ENCODE measurements at regions not wholly inside any gene's neighbourhood (a gene's known extent, or its start where the extent isn't known, plus 50 kb on each side); places are given as distances from the start of the nearest gene placed in this dataset.

GRCh38 chr2:105660489-105660888 is 84.2 kb upstream of the NCK2 start:
- TF ChIP-seq CTCF (IDR thresholded peaks at IDR 0.05; ENCODE audit: low read depth, low read length) (no peak), POLR2A (IDR thresholded peaks at IDR 0.05; ENCODE audit: extremely low read depth, insufficient read length) (no peak), MYC (IDR thresholded peaks at IDR 0.05; ENCODE audit: low read depth, low read length) (no peak), MAX (IDR thresholded peaks at IDR 0.05; ENCODE audit: low read depth, low read length) (no peak)

Measured in NB4 (cell line).